Renal pelvis (tissue), 1 donor: ENCODE measurements at regions not wholly inside any gene's neighbourhood (a gene's known extent, or its start where the extent isn't known, plus 50 kb on each side); places are given as distances from the start of the nearest gene placed in this dataset.

Experiments used
- DNase-seq: peaks from one replicate; pipeline ENCODE4 v3.0.0-alpha.2; 2013

GRCh38 chr2:198703281-198703680, 754.5 kb downstream of the SATB2 start:
- no peak for DNase-seq

GRCh38 chr2:198702796-198703195, 754.9 kb downstream of the SATB2 start:
- no peak for DNase-seq

- DNase-seq: no peak
Observed at GRCh38 chr2:198701481-198701880, 756.3 kb downstream of the SATB2 start.

GRCh38 chr2:198700319-198700718, 757.4 kb downstream of the SATB2 start:
- no peak for DNase-seq

GRCh38 chr2:198698230-198698629, 759.5 kb downstream of the SATB2 start:
- no peak for DNase-seq

GRCh38 chr2:198697794-198698193, 759.9 kb downstream of the SATB2 start:
- no peak for DNase-seq

- DNase-seq: no peak
Observed at GRCh38 chr2:198697218-198697617, 760.5 kb downstream of the SATB2 start.

GRCh38 chr2:198695879-198696278, 761.9 kb downstream of the SATB2 start:
- no peak for DNase-seq

GRCh38 chr2:198692907-198693510, 764.7 kb downstream of the SATB2 start:
- DNase-seq: no peak

- no peak for DNase-seq
Observed at GRCh38 chr2:198691236-198691635, 766.5 kb downstream of the SATB2 start.

GRCh38 chr2:198664321-198664720, 793.4 kb downstream of the SATB2 start:
- no peak for DNase-seq

- DNase-seq: no peak
Observed at GRCh38 chr2:198662905-198663304, 794.8 kb downstream of the SATB2 start.

- DNase-seq: no peak
Observed at GRCh38 chr2:198660501-198660900, 797.2 kb downstream of the SATB2 start.

- no peak for DNase-seq
Observed at GRCh38 chr2:198659096-198659870, 798.5 kb downstream of the SATB2 start.

- no peak for DNase-seq
Observed at GRCh38 chr2:198657512-198658121, 800.1 kb downstream of the SATB2 start.

GRCh38 chr2:198656869-198657268, 800.9 kb downstream of the SATB2 start:
- no peak for DNase-seq

- DNase-seq: no peak
Observed at GRCh38 chr2:198654646-198655045, 803.1 kb downstream of the SATB2 start.

GRCh38 chr2:198653311-198653710, 804.4 kb downstream of the SATB2 start:
- no peak for DNase-seq

GRCh38 chr2:198652461-198652860, 805.3 kb downstream of the SATB2 start:
- no peak for DNase-seq

GRCh38 chr2:198645816-198646215, 811.9 kb downstream of the SATB2 start:
- DNase-seq: no peak

- DNase-seq: no peak
Observed at GRCh38 chr2:198641161-198641560, 816.6 kb downstream of the SATB2 start.

GRCh38 chr2:198640463-198640862, 817.3 kb downstream of the SATB2 start:
- DNase-seq: no peak

GRCh38 chr2:198639580-198639979, 818.2 kb downstream of the SATB2 start:
- no peak for DNase-seq
